HG02885 (cell line): ENCODE measurements at regions not wholly inside any gene's neighbourhood (a gene's known extent, or its start where the extent isn't known, plus 50 kb on each side); places are given as distances from the start of the nearest gene placed in this dataset.
"Not testable (repeated sequence)": the region's sequence is repeated elsewhere in the genome, so short reads cannot be mapped to it uniquely, and the experiment has no call there.

Experiments used
- ATAC-seq: cut with Tn5 transposase; IDR thresholded peaks from one replicate; pipeline ENCODE4 v1.9.1; 2021; ENCODE audit warnings: mild to moderate bottlenecking; ENCODE audit not compliant: unreplicated experiment, poor library complexity

DNA sequence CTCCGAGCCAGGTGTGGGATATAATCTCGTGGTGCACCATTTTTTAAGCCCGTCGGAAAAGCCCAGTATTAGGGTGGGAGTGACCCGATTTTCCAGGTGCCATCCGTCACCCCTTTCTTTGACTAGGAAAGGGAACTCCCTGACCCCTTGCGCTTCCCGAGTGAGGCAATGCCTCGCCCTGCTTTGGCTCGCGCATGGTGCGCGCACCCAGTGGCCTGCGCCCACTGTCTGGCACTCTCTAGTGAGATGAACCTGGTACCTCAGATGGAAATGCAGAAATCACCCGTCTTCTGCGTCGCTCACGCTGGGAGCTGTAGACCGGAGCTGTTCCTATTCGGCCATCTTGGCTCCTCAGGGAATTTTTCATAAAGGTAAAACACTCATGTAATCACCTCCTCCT is 63.9 kb downstream of the RWDD3 start:
- not testable (repeated sequence) for ATAC-seq

DNA sequence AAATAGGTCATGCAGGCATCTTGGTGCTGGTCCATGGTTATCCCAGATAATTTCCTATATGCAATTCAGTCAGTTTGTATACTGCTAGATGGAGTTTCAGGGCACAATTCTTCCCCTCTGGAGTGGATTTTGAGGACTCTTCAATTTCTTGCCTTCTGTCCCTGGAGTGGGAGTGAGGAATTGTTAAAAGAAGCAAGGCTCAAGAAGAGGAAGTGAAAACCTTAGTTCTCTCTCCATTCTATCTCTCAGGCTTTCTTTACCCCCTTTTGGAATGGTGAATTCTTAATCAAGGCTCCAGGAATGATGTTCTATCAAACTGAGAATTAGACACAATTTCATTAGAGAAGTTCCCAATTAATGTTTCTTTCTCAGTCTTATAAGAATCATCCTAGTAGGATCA is 67.1 kb downstream of the RWDD3 start:
- no peak for ATAC-seq

DNA sequence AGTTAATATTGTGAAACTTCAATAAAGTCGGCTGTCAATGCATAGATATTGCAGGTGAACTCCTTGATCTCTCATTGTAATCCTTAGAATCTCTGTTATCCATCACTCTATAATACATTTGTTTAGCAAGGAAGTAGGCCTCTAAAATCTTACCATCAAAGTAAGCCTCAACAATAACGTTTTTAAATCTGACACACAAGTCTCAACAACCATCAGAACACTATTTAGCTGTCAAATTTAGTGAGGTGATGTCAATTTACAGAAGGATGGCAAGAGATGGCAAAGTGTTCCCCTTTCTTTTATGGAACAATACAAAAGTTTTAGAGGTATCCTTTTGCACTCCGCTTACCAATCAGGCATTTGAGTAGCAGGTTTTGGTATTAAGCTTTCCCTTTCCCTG is 67.6 kb downstream of the RWDD3 start:
- ATAC-seq = no peak

DNA sequence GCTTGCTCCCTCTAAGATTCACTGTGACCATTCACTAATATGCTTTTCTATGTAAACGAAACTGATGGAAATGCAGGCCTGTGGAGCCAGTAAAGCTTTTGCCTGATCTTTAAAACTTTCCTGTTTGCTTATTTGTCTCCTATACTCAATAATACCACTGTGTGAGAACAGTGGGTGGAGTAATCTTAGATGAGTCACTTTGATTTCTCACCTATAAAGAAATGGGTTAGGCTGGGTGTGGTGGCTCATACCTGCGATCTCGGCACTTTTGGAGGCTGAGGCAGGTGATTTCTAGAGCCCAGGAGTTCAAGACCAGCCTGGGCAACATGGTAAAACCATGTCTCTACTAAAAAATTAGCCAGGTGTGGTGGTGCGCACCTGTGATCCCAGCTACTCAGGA is 70.8 kb downstream of the RWDD3 start:
- no peak for ATAC-seq

DNA sequence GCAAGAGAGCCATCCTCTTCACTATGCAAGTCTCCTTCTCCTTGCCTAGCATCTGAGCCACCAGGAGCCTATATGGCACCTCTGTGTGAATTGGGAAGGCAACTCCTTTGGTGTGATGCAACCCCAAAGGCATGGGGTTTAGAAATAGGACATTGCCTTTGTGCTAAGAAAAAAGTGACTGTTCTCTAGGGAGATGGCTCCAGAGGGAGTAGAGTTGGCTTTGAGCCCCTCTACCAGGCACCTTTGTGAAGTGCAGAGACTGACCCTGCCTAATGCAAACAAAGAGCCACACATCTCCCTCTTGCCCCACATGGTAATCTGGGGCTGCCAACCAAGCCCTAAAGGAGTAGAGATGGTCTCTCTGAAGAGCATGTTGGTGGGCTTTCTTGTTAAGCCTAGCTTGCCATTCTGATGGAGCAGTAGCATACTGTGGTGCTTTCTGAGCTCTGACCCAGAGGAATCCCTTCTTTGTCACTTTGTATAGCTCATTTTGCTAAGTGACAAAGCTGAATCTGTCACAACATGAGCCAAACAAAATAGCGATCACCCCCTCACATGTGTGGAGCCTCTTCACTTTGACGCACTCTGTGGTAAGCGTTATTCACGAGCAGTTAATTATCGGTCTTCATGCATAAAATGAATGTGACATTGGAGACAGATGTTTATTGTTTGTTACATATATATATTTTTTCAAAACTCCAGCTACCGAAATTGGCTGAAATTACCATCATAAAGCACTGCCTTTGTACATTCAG is 74.4 kb downstream of the RWDD3 start:
- no peak for ATAC-seq

DNA sequence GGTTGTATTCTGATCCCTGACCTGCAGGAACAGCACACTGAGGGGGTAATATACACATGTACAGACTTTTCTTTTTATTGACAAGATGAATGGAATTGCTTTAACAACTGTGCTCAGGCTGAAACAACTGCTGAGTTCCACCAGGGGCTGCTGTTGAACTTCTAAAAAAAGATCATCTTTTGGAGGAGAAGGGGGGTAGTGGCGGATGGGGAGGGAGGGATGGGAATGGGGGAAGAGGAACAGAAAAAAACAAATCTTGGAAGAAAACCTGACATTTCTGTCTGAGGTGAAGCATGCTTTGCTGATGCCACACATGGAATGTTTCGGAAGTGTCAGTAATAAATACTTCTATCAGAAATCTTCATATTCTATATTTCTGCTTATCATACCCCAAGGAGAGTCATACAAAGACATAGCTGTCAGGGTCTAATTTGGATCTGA is 75.0 kb downstream of the RWDD3 start:
- no peak for ATAC-seq

DNA sequence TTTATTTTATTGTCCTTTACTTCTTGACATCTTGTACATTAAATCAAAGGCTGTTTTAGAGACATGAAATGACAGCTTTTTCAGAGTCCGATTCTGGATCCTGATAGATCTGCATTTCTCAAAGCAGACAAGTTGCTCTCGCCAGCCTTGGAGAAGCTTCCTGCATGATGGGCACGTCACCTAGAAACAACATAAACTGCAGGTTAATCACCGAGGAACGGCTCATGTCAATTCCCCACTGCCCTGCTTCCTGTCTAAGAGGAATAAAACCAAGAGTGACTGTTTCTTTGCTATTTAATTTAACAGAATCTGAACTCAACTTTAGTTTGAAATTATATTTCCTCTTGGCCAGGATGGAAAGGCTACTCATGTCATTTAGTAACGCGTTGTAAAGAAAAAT is 77.0 kb downstream of the RWDD3 start:
- no peak for ATAC-seq

DNA sequence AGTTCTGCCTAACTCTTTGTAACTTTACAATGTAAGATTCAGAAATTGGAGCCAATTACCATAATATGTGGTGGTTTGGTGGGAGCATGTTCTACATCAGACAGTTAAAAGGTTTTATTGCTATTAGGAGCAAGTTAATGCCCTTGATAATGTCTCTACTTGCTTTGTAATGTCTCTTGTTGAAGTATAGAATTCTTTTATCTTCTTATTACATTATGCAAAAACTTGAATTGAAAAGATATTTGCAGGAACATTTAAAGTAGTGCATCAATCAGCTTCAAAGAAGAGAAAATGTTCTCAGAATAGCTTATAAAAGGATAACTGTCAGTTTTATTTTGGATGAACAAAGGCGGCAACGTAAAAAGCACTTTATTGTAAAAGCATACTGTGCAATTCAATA is 77.8 kb downstream of the RWDD3 start:
- ATAC-seq = no peak

DNA sequence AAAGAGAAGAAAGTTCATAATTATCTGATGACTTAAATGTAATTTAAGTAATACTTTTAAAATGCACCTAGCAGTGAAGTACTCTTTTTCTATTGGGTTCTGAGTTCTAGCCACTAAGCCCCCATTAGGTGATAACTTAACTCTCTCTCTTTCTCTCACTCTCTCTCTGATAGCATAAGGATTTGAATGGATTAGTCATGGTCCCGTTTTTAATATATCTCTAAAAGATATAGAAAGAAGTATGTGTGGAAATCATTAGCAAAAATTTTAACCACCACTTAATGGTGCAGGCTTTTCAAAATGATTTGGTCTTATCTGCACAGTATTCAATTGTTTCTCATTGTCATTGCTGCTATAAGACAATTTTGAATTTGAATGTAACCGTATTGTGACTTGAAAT is 78.2 kb downstream of the RWDD3 start:
- no peak for ATAC-seq

DNA sequence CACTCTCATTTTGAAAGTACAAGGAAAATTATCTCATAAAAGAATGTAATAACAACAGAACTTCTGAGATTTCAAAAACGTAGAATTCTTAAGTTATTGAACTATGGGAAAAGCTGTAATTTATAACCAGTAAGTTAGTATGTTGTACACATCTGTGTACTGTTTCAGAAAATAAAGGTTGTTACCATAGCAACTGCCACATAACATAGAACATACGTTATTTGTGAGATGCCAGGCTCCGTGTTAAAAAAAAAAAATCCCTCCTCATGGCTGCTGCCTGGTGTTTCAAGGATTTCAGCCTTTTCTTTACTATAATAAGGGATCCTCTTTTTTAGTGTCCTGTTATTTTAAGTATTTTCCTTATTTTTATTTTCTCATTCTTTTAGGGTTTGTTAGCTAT is 79.5 kb downstream of the RWDD3 start:
- no peak for ATAC-seq

DNA sequence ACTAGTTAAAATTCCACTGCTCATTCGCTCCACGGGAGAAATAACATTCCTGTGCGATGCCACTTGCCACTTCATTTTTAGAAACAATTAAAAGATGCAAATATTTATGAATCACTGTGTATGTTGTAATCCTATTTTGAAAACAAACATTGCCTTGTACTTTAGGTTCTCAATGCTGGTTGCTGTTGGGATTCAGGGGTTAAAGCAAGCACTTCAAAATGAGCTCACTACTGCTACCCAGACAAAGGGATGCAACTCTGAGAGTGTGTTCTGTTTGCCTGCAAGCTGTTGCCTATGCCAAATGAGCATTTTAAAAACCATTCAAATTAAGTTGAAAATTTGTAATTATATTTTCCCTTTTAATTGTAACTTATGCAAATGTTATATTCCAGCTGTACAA is 87.5 kb downstream of the RWDD3 start:
- no peak for ATAC-seq

DNA sequence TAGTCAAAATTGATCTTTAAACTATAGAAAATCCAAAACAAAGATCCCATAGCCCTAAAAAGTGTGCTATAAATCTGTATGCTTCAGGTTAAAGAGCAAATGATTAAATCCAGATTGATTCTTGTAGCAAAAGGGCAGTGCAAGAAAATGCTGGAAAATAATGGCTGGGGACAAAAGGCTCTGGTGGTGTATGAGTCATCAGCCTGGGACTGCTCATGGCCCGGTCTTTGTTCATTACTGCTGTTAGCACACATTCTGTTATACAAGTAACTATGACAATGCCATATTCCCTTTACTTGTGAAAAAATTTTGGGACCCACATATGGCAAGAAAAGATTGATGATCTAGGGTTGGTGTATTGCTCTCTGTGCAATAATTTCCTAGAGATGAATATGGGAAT is 89.1 kb downstream of the RWDD3 start:
- ATAC-seq = no peak

DNA sequence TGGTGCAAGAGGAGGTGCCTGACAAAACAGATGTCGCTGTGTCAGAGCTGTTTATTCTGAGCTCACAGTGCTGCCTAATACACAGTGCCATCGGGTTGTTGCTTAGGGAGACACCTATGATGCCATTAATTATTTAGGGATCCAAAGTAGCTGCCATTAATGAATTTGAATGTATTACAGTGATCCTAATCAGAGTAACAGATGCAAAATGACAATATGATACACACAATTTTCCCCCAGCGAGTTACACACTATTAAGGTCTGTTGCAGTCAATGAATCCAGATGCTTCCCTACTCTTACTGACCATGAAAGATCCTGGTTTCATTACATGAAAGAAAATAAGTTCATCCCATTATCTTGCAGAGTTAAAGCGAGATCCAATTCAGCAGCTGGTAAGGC is 91.3 kb downstream of the RWDD3 start:
- ATAC-seq = no peak

DNA sequence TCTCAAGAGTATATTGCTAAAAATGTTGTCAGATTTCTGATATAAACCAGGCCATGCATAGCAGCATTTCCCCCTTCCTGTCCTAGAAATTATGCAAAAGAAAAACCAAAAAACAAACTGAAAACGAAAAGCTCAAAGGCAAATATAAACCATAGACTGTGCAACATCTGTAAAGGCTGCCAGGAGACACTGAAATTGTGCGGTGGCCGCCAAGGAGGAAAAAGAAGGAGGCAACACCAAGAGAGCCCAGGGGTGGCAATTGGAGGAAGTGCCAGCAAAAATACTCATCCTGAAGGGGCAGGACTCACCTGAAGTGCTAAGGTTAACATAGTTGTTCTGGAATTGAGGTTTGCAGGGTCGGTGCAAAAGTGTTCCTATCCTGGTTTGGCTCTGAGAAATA is 92.0 kb downstream of the RWDD3 start:
- ATAC-seq = no peak

DNA sequence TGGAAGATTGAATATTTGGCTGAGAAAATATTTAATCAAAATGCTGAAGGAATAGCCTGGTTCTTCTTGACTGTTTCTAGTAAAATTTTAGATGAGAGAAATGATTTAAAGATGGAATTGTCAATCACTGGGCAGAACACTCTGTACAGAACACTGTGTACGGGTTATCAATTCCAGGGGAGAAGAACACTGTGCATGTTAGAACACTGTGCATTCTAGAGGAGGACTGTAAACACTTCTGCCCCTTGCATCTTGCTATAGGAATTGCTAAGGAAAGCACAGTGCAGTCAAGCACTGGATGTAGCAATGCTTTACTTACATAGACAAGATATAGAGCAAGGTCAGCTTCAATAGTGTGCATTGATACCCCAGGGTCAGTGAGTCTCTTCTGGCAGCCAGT is 98.7 kb downstream of the RWDD3 start:
- no peak for ATAC-seq

DNA sequence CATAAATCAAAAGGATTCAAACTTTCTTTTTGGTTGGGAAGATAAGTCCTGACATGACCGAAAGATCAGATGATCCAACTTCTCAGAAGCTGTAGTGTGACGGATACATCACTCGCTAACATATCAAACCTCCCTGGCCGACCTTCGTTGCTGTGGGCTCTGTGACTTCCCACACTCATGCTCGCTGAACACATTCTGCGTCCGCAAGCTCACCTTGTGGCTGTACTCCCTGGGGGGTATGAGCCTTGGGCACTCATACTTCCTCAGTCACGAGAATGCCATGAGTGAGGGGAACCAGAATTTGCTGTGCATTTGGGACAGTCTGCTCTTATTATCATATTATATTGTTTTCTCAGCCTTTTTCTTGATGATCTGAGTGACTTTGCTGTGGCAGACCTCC is 105.4 kb downstream of the RWDD3 start:
- ATAC-seq = no peak

DNA sequence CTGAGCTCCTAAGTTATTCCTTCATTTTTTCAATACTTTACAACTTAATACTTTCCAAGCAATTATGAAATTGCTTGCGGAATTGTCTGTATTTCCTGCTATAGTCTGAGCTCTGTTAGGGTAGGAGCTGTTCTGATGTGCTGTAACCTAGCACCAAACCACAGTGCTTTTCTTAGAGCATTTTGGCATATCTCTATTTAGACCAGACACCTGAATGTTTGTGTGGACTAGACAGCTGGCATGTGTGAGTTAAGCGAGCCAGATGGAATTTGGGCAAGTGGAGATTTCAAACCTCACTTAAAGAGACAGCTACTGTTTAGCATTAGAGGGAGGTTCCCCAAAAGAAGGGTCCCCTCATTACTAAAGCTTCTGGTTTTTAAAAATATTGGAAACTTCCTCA is 106.1 kb downstream of the RWDD3 start:
- ATAC-seq = no peak

DNA sequence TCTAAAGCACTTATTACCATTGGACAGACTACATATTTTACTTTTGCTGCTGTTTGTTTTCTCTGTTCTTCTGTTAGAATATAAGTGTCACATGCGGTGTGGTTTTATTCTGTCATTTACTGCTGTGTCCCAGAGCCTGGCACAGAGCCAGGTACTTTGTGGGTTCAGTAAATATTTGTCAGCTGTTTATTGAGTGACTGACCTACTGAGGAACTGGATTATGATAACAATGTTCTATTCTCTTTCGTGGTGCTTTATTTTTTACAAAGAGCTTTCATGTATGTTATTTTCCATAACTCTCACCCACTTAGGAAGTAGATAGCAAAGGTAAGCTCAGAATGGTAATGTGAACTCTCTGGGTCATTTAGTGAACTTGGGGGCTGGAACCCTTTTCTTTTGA is 118.8 kb downstream of the RWDD3 start:
- no peak for ATAC-seq

DNA sequence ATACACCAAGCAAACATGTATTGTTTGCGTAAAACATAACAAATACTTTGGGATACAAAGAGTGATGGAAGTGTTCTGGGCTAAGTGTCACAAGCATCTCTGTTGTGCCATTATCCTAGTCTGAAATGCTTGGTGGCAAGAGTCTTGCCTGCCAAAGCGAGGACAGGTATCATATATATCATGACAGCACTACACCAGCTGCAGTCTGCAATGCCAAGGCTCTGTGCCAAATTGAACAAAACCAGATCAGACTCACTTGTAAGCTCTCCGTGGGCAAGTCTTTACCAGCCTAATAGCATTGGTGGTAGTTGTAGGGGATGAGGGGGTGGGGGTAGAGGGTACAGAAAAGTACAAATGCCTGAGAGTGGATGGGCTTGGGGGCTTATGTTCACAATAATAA is 119.2 kb downstream of the RWDD3 start:
- ATAC-seq = no peak

DNA sequence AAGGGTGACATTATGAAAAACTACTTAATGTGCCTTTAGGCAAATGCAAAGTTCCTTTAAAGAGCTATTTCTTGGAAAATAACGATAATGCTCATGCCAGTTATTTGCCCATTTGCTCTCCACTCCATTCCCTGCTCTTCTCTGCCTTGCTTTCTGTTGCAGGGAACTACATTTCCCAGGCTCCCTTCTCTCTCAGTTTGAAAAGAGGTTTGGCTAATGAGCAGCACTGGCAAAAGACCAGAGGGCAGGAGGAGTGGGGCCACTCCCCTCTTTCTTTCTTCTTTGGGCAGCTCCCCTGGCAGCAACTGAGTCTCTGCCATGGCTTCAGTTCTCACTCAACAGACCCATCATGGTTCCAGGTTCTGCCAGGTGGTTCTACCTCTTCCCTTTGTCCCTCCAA is 130.5 kb downstream of the RWDD3 start:
- ATAC-seq = no peak

DNA sequence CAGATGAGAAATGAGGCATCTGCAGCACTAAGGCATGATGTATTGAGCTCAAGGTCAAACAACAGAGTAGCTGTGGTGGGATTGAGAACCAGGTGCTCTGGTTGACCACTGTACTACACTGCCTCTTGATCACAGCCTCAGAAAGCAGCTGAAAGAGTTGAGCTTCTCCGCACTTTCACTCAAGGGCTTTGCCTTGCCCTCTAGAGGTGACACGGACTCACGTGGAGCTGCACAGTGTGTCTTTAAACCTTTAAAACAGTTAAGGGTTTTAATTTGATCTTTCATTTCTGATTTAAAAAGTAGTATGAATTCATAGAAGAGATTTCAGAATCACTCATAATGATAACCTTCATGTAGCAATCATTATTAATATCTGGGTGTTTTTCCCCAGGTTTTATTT is 132.5 kb downstream of the RWDD3 start:
- no peak for ATAC-seq

DNA sequence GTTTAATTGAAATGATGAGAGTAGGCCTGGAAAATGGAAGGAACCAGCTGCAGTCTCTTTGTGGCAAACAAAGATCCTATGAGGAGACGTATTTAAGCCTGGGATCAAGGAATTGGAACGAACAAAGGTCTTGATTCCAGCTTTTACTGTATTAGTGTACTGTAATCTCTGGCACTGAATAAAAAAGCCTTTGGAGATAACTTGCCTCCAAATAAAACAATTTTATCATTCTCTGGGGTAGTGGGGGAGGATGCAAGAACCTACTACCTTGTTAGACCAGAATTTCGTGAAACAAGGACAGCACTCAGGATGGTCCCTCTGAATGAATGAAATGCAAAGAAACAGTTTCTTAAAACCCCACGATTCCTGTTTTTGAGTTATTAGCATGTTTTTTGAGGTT is 134.2 kb downstream of the RWDD3 start:
- ATAC-seq = no peak
